HepG2 (cell line): ENCODE measurements at regions not wholly inside any gene's neighbourhood (a gene's known extent, or its start where the extent isn't known, plus 50 kb on each side); places are given as distances from the start of the nearest gene placed in this dataset.

ENCODE experiments used
- EEA1 ChIP-seq: sonication (generic); formaldehyde crosslinking; IDR thresholded peaks from 2 replicates; pipeline ENCODE4 v1.5.1; 2020; ENCODE audit warnings: mild to moderate bottlenecking, missing genetic modification reagents, borderline replicate concordance
- MXD4 ChIP-seq: IDR thresholded peaks from 2 replicates; pipeline ENCODE4 v1.6.1; 2016; ENCODE audit warnings: mild to moderate bottlenecking, missing biosample characterization, missing genetic modification reagents
- SCMH1 ChIP-seq: sonication (generic); formaldehyde crosslinking; IDR thresholded peaks from 2 replicates; pipeline ENCODE4 v1.9.0; 2021; ENCODE audit warnings: missing genetic modification reagents, mild to moderate bottlenecking, borderline replicate concordance
- XRCC5 ChIP-seq: fragments of 200-400 bp; formaldehyde crosslinking; optimal IDR thresholded peaks from 2 replicates; pipeline ENCODE3; 2017; ENCODE audit warnings: mild to moderate bottlenecking, low read length
- ZNF383 ChIP-seq: sonication (generic); formaldehyde crosslinking; IDR thresholded peaks from 2 replicates; pipeline ENCODE4 v1.4.0; 2020; ENCODE audit warnings: missing genetic modification reagents, mild to moderate bottlenecking, borderline replicate concordance
- ZNF430 ChIP-seq: sonication (generic); formaldehyde crosslinking; IDR thresholded peaks from 2 replicates; pipeline ENCODE4 v1.9.0; 2021; ENCODE audit warnings: mild to moderate bottlenecking, missing genetic modification reagents
- TF ChIP-seq, protein P1 (sequence below): sonication (generic); formaldehyde crosslinking; IDR thresholded peaks from 2 replicates; pipeline ENCODE4 v1.4.0; 2020; ENCODE audit warnings: missing genetic modification reagents
- TF ChIP-seq, protein P2 (sequence below): sonication (generic); formaldehyde crosslinking; IDR thresholded peaks from 2 replicates; pipeline ENCODE4 v1.4.0; 2020; ENCODE audit warnings: missing genetic modification reagents

DNA sequence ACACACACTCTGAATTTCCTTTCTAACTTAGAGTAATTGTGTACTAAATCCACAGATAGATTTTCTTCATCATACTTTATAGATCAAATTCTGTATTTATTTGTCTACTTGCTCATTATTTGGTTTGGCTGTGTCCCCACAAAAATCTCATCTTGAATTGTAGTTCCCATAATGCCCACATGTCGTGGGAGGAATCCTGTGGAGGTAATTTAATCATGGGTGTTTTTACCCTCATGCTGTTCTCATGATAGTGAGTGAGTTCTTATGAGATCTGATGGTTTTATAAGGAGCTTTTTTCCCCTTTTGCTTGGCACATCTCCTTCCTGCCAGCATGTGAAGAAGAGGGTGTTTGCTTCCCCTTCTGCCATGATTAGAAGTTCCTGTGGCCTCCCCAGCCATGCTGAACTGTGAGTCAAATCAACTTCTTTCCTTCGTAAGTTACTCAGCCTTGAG lies 198.3 kb upstream of the TGFBR2 start (continued):
- TF ChIP-seq, protein P1, sequence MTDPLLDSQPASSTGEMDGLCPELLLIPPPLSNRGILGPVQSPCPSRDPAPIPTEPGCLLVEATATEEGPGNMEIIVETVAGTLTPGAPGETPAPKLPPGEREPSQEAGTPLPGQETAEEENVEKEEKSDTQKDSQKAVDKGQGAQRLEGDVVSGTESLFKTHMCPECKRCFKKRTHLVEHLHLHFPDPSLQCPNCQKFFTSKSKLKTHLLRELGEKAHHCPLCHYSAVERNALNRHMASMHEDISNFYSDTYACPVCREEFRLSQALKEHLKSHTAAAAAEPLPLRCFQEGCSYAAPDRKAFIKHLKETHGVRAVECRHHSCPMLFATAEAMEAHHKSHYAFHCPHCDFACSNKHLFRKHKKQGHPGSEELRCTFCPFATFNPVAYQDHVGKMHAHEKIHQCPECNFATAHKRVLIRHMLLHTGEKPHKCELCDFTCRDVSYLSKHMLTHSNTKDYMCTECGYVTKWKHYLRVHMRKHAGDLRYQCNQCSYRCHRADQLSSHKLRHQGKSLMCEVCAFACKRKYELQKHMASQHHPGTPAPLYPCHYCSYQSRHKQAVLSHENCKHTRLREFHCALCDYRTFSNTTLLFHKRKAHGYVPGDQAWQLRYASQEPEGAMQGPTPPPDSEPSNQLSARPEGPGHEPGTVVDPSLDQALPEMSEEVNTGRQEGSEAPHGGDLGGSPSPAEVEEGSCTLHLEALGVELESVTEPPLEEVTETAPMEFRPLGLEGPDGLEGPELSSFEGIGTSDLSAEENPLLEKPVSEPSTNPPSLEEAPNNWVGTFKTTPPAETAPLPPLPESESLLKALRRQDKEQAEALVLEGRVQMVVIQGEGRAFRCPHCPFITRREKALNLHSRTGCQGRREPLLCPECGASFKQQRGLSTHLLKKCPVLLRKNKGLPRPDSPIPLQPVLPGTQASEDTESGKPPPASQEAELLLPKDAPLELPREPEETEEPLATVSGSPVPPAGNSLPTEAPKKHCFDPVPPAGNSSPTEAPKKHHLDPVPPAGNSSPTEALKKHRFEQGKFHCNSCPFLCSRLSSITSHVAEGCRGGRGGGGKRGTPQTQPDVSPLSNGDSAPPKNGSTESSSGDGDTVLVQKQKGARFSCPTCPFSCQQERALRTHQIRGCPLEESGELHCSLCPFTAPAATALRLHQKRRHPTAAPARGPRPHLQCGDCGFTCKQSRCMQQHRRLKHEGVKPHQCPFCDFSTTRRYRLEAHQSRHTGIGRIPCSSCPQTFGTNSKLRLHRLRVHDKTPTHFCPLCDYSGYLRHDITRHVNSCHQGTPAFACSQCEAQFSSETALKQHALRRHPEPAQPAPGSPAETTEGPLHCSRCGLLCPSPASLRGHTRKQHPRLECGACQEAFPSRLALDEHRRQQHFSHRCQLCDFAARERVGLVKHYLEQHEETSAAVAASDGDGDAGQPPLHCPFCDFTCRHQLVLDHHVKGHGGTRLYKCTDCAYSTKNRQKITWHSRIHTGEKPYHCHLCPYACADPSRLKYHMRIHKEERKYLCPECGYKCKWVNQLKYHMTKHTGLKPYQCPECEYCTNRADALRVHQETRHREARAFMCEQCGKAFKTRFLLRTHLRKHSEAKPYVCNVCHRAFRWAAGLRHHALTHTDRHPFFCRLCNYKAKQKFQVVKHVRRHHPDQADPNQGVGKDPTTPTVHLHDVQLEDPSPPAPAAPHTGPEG (CRISPR knock-in tag), result no peak
- TF ChIP-seq SCMH1 (no peak), XRCC5 (no peak), ZNF383 (CRISPR knock-in tag) (no peak), MXD4 (CRISPR knock-in tag) (no peak), EEA1 (CRISPR knock-in tag) (no peak), ZNF430 (CRISPR knock-in tag) (no peak)
- TF ChIP-seq, protein P2, sequence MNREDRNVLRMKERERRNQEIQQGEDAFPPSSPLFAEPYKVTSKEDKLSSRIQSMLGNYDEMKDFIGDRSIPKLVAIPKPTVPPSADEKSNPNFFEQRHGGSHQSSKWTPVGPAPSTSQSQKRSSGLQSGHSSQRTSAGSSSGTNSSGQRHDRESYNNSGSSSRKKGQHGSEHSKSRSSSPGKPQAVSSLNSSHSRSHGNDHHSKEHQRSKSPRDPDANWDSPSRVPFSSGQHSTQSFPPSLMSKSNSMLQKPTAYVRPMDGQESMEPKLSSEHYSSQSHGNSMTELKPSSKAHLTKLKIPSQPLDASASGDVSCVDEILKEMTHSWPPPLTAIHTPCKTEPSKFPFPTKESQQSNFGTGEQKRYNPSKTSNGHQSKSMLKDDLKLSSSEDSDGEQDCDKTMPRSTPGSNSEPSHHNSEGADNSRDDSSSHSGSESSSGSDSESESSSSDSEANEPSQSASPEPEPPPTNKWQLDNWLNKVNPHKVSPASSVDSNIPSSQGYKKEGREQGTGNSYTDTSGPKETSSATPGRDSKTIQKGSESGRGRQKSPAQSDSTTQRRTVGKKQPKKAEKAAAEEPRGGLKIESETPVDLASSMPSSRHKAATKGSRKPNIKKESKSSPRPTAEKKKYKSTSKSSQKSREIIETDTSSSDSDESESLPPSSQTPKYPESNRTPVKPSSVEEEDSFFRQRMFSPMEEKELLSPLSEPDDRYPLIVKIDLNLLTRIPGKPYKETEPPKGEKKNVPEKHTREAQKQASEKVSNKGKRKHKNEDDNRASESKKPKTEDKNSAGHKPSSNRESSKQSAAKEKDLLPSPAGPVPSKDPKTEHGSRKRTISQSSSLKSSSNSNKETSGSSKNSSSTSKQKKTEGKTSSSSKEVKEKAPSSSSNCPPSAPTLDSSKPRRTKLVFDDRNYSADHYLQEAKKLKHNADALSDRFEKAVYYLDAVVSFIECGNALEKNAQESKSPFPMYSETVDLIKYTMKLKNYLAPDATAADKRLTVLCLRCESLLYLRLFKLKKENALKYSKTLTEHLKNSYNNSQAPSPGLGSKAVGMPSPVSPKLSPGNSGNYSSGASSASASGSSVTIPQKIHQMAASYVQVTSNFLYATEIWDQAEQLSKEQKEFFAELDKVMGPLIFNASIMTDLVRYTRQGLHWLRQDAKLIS (CRISPR knock-in tag), result no peak
- TF ChIP-seq, all 625 proteins: peak for 0
